Esophagus mucosa (tissue), 1 donor: ENCODE measurements at regions not wholly inside any gene's neighbourhood (a gene's known extent, or its start where the extent isn't known, plus 50 kb on each side); places are given as distances from the start of the nearest gene placed in this dataset.

ENCODE experiments used
- ATAC-seq: fragments of 200-7000 bp; cut with Tn5 transposase; one replicate; pipeline ENCODE4 v1.9.1; 2020
- donor health status: DM: yes; HTN: yes; CAD: no.

DNA sequence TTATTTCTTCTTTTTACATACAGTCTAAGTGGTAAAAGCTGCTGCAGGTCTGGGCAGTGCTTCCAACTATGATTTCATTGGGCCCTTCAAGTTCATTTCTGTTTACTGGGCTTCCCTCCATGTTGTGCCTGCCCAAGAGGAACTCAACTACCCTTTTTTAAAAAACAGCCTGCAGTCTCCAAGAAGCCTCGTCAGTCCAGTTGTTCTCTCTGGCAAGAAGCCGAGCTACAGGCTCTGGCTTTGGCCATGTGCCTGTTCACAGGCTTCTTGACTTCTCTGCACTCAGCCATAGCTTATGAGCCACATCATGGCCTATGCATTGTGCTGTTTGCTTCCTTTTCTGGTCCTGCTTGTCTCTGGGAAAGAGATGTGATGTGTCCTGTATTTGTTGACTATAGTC lies 119.7 kb upstream of the PJA2 start:
- ATAC-seq = peak; percentile 69

DNA sequence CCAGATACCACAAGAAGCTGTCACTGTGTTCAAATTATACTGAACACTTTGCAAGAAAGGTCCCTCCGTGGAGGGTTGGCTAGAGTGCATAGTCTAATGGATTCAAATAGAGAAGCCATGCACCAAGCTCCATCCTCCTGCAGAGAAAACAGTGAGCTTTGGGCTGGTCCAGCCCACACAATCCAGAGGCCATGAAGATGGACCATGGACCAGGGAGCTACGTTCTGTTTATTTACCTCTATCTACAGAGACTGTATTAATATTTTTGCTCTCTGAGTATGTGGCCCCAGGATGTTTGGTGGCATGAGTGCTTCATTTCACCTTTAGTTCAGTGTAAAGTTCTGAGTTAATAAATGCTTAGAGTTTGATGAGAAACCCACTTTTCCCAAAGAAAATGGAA lies 114.8 kb upstream of the PJA2 start:
- ATAC-seq = no peak

DNA sequence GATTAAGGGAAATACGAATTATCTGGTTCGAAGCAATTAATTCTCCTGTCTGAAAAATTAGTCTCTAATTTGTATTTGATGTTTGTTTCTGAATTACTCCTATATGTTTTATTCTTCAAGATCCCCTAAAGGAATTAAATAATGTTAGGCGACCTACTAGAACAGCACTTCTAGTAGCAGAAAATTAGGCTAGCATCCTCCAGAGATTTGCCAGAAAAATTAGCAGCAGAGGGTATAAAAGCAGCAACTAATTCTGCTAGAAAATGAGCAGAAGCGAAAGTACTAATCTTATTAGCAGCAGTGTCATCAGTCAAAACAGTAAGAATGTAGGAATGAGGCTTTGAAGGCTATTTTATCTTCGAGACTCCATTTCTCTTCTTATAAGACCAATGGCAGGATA lies 114.3 kb upstream of the PJA2 start:
- ATAC-seq = no peak

DNA sequence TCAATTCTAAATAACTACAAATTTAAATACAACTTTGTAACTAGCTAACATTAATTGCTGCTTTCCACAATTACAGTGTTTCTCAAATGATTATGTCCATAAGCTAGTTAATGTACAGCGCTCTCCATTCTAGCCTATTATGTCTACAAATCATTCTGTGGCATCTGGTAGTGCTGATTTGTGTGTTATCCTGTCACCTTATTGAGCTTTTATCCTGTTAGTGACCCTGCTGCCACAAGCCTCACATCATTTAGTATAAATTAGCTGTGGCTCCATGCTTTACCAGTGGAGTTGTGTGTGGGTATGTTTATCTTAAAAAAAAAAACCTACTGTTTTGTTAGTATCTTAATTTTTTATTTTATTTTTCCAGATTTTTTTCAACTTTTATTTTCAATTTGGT lies 112.6 kb upstream of the PJA2 start:
- no peak for ATAC-seq

DNA sequence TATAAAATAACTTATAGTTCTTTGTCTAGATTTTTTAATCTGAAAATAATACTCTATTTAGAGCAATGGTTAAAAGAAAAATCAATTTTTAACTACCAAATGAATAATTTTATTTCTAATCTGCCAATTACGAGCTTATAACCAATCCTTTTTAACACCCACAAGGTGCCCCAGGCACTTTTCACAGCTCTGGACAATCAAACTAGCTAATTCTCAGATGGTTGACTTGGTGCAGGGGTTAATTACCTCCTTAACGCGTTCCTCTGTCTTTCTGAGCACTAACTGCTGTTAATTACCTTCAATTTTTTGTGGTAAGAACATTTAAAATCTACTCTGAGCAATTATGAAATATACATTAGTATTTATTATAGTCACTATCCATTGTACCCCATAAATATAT lies 109.6 kb upstream of the PJA2 start:
- ATAC-seq = no peak

DNA sequence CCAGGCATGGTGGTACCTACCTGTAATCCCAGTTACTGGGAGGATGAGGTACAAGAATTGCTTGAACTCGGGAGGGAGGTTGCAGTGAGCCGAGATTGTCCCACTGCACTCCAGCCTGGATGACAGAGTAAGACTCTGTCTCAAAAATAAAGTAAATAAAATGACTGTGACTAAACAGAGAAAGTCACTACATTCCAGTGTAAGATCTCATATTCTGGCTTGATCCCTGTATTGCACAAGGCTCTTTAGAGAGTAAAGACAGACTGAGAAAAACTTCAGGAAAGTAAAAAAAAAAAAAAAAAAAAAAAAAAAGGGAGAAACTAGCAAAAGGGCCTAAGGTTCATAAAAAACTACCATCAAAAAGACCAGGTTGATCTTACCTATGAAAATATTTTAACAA lies 106.6 kb upstream of the PJA2 start:
- no peak for ATAC-seq

DNA sequence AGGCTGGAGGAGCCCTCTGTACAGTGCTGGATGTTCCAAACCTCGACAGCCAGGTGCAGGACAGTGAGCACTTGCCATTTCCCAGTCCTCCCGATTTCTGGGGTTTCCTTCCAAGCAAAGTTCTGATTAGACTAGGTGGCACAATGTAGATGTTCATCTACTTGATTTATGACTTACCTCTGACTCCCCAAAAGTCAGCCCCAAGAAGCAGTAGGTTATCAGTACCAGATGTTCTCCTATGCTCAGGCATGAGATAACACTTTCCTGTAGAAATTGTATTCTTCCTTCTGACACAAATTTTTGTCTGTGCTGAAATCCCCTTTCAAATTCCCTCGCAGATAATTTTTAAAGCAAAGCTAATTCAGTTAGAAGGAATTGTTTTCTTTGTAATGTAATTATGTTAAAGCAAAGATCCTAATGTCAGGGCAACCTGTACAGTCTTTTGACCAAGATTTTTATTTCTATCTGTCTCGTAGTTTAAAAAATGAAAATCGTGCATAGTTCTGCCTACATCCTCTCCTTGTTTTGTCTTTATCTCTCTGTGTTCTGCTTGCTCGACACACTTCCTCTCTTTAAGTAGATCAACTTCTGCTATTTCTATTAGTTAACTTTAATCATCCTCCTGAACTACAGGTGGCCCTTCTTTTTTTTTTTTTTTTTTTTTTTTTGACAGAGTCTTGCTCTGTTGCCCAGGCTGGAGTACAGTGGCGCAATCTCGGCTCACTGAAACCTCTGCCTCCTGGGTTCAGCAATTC lies 102.4 kb upstream of the PJA2 start:
- ATAC-seq = no peak

DNA sequence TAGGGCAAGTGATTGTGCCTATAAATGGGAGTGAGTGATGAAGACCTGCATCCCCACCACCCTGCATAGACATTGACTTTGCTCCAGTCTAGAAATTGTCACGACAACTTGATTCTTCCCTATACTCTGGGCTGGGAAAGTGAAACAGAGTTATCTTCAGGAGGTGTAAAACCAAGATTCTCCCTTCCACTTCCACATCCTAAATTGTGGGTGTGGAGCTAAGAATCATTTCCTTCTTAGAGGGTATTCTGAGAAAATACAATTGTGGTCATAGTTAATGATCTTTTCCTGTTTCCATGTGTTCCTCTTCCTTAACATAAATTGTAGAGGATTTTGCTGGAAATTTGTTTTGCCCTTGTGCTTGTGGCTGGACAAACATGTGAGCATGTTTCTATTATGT lies 96.8 kb upstream of the PJA2 start:
- ATAC-seq = no peak

DNA sequence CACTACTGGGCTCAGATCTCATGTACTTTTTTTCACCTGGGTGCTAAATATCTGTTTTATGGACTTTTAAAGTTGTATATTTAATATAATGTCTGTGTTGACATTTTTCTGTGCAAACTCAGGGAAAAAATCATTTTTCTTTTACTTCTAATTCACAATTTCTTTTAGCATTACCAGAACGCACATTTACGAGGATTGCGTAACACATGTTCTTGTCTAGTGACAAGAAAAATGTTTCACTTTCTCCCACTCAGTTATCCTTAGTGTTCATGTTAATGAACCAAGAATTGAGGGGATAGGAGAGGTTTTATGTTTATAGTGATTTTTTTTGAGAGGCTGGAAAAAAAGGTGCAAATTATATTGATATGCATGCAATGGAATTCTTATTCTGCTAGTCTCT lies 86.3 kb upstream of the PJA2 start:
- ATAC-seq = no peak

DNA sequence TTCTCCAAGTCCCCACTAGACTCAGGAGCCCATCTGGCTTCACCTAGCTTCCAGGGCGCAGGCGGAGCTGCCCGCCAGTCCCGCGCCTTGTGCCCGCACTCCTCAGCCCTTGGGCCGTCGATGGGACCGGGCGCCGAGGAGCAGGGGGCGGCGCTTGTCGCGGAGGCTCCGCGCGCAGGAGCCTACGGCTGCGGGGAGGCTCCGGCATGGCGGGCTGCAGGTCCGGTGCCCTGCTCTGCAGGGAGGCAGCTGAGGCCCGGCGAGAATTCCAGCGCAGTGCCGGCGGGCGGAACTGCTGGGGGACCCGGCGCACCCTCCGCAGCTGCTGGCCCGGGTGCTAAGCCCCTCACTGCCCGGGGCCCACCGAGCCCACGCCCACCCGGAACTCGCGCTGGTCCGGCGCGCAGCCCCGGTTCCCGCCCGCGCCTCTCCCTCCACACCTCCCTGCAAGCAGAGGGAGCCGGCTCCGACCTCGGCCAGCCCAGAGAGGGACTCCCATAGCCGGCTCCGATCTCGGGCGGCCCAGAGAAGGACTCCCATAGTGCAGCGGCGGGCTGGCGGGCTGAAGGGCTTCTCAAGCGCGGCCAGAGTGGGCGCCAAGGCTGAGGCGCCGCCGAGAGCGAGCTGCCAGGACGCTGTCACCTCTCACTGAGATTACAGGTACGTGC lies 78.1 kb upstream of the PJA2 start:
- ATAC-seq = no peak

DNA sequence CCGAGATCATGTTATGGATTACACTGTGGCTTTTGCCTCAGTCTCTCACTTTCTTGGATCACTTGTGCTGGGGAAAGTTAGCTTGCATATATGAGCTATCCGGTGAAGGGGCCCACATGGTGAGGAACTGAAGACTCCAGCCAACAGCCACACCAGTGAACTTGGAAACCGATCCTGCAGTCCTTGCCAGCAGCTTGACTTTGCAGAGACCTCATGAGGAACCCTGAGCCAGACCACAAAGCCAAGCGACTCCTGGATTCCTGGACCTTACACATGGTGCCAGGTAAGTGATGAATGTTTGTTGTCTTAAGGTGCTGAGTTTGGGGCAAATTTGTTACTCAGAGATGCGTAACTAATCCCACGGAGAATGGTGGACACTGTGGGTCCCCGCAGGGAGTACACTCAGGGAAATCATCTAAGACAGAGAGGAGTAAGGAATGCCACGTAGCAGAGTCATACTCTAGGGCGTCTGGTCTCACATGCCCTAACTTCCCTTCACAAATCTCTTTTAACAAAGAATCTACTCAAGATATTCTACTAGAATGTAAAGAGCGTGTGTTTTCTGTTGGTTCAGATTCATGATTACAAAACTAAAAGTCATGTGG lies 76.5 kb upstream of the PJA2 start:
- ATAC-seq = no peak

DNA sequence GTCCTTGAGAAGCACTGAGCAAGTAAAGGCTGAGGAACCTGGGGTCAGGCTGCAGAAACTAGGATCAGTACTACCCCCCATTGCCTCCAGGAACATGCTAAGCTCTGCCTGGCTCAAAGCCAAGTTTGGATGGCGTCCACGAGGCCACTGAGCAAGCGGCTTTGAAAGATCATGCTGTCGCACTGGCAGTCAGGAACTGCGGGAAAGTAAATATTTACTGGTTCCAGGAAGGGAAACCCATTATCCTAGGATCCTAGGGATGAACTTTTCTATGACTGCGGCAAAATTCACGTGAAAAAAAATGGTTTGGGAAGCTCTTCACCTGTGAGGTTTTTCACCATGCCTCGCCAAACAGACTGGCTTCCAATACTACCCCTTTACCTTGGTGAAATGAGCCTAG lies 75.3 kb upstream of the PJA2 start:
- ATAC-seq = no peak

DNA sequence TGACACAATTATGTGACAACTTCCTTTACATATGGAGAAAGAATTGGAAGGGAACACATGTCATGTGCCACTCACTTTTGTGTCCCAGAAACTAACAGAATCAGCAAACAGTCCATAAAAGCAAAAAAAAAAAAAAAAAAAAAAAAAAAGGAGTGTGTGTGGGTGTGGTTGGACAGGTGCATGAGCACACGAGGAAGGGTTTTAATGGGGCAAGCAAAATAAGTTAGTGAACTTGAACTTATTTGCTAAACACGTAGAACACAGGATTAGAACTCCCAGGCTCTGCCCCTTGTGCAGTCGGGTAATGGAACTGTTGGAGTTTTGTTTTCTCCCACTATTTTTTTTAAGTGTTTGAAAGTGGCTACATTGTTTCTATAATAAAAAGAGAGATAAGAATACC lies 74.8 kb upstream of the PJA2 start:
- ATAC-seq = no peak

DNA sequence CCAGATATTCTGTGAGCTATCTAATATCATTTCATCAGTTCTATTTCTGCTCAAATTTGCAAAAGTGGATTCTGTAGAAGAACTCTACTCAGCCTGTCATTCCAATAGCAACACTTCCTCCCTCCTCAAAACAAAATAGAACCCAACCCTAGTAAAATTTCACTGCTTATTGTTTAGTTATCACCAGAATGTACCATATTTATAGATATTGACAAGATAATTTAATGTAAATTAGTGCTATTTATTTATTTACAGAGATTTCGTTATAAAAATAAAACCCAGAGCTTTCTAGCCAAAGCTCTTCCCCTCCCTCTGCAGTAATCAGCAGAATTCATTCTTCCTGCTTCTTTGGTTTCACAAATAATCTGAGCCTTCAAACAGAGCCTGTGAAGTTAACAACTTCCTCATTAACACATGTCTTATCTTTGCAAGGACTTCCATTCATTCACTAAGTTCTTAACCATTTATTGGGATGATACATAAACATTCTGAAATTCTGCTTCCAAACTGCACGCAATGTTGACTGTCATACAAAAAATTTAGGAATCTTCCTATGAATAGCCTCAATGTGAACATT lies 73.7 kb upstream of the PJA2 start:
- ATAC-seq = no peak

DNA sequence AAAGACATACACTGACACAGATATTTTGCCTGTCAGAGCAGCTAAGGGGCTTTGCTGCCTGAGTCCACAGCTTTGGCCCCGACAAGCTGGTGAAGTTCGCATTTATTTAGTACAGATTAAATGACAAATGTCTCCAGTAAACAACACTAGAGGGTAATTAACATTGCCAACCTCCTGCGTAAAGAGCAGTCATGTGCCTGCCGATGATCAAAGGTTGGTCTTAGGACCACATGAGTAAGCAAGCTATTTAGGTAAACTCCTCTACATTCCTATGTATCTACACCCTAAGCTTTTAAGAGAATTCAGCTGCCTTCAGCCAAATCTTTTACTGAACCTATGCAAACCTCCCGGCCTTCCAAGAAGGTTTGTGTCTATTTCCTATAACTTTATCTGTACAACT lies 73.0 kb upstream of the PJA2 start:
- no peak for ATAC-seq

DNA sequence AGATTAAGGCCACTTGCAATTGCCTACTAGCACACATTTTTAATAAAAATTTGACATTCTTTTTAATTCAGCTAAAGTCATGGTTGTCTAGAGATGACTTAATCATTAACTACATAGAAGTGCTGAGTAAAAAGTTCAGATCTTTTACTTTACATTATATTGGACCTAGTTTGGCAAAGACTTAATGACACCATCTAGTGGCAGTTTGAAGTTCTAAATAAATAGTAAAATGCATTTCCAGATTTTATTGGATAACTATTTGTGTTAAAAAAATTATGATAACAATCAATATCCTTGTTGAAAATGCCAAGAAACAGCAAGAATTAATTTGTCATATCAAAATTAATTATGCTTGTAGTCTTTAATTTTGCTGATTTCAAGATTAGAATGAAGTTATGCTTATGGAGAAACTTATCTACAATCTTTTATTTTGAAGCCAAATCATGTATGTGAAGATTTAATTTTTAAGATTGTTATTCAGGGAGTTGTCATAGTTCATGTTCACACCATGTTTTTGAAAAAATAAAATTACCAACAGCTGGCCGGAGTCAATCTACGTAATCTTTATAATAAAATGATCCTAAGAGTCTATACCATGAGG lies 69.6 kb upstream of the PJA2 start:
- no peak for ATAC-seq

DNA sequence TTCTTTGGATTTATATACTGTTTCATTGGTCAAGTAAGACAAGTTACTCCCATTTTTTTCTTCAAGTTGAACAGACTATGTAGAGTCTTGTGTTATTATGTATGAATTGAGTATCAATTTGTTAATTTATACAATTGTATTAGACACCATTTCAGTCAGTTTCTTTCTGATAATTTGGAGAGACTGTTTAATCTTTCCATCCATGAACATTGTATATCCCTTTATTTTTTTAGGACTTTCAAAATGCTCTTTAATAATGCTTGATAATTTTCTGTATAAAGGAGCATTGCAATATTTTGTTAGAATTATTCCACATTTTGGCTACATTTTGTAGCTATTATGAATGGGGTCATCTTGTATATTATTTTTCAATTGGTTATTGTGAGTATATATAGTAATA lies 69.1 kb upstream of the PJA2 start:
- ATAC-seq = no peak

DNA sequence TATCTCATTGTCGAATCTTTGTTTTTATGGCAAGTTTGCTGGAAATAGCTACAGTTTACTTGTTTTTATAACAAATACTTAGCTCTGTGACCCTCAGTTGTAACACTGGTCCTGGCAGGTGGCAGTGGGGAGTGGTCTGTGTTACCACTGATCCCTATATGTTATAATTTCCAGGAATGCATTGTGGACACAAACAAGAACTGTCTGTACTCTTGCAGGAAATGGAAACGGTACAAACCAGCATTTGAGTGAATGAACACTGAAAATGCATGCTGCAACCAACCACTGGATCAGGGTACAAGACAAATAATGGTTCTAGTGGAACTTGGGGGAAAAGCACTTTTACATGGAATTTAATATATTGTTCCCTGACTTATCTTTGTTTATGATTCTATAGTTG lies 66.5 kb upstream of the PJA2 start:
- ATAC-seq = no peak

DNA sequence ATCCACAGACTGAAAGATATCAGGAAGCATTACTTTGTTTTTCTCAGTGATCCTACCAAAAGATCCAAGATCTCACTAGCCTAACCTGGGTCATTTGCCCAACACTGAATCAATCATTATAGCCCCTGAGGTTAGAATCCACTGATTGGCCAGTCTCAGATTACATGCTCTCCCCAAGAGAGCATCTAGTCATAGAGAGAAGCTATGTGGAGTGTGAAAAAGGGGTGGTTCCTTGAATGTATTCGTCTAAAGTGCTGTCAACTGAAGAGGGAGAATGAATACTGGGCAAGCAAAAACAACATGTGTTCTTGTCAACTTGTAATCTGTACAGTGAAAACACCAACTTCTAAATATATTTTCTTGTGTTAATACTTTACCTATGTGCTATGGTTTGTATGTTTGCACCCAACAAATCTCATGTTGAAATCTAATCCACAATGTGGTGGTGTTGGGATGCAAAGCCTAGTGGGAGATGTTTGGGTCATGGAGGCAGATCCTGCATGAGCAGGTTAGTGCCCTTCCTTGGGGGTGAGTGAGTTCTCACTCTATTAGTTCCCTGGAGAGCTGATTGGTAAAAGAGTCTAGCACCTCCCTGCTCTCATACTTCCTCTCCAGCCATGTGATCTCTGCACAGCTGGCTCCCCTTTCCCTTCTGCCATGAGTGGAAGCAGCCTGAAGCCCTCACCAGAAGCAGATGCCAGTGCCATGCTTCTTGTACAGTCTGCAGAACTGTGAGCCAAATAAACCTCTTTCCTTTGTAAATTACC lies 60.3 kb upstream of the PJA2 start:
- ATAC-seq = no peak

DNA sequence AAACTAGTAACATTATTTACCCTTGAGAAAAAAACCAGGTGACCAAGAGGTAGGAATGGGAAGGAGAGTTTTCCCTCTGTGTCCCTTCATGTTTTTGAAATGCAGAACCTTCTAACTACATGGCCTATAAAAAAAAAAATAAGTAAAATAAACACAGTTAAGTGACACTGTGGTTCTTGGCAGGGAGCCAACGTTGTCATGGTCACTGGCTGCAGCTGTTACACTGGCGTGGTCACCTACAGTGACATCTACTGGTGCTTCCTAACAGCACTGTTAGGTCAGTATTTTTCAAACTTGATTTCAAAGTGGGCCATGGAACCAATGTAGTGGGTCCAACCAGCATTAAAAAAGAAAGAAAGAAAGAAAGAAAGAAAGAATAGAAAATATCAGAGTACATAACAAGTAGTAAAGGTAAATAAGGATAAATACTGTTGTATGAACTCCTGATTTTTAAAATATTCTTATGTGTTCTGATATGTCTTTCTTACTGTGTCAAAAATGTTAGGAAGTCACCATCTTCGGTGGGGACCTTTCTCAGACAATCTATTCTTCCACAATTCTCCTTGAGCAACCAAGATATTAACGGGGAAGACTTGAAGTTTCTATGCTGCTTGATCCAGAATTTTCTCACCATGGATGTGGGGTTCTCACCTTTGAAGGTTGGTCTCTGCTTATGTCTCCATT lies 59.1 kb upstream of the PJA2 start:
- peak; percentile 93 for ATAC-seq

DNA sequence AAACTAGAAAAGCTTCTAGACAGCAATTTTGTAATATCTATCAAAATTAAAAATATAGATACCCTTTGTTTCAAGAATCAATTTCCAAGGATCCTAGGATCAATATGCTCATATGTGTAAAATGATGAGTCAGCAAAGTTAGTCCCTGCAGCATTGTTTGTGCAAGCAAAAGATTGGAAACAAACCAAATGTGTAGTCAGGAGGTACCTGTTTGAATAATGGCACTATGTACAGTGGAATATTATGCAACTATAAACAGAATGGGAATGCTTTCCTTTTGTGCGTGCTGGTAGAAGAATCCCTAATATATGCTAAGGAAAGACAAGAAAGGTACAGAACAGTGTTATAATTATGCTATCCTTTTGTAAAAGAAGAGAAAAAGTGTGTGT lies 58.5 kb upstream of the PJA2 start:
- ATAC-seq = peak; percentile 35

DNA sequence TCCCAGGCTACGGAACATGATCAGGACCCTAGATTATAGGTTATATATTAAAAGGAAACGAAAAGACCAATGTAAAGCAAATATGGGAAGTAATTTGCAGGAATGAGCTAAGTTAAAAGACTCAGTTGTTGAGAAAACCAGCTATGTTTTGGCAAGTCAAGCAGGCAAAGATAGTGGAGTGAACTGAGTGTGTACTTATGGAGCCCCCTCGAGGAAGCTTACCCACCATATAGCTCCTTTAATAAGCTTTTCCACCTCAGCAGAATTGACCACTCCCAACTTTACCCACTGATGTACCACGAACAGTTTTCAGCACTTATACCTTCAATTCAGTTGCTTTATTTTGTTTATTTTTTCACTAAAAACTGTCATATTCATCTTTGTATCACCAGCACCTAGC lies 57.3 kb upstream of the PJA2 start:
- no peak for ATAC-seq
